ENCODE measurements at regions not wholly inside any gene's neighbourhood (a gene's known extent, or its start where the extent isn't known, plus 50 kb on each side); places are given as distances from the start of the nearest gene placed in this dataset.

GRCh38 chr4:171718069-171718468 is 95.1 kb upstream of the GALNTL6 start:
- TF ChIP-seq TARDBP (IDR thresholded peaks at IDR 0.05) (no peak), TBL1XR1 (IDR thresholded peaks at IDR 0.05; ENCODE audit: low read length in 2 of 2) (no peak), CHD7 (IDR thresholded peaks at IDR 0.05; ENCODE audit: low read depth, low read length) (no peak)
- TF ChIP-seq, protein P1, sequence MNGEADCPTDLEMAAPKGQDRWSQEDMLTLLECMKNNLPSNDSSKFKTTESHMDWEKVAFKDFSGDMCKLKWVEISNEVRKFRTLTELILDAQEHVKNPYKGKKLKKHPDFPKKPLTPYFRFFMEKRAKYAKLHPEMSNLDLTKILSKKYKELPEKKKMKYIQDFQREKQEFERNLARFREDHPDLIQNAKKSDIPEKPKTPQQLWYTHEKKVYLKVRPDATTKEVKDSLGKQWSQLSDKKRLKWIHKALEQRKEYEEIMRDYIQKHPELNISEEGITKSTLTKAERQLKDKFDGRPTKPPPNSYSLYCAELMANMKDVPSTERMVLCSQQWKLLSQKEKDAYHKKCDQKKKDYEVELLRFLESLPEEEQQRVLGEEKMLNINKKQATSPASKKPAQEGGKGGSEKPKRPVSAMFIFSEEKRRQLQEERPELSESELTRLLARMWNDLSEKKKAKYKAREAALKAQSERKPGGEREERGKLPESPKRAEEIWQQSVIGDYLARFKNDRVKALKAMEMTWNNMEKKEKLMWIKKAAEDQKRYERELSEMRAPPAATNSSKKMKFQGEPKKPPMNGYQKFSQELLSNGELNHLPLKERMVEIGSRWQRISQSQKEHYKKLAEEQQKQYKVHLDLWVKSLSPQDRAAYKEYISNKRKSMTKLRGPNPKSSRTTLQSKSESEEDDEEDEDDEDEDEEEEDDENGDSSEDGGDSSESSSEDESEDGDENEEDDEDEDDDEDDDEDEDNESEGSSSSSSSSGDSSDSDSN (IDR thresholded peaks at IDR 0.05; ENCODE audit: borderline replicate concordance in 1 of 2, low read depth in 2 of 2, low read length in 2 of 2), result no peak

Data from K562 (cell line).